ENCODE measurements at regions not wholly inside any gene's neighbourhood (a gene's known extent, or its start where the extent isn't known, plus 50 kb on each side); places are given as distances from the start of the nearest gene placed in this dataset.

DNA sequence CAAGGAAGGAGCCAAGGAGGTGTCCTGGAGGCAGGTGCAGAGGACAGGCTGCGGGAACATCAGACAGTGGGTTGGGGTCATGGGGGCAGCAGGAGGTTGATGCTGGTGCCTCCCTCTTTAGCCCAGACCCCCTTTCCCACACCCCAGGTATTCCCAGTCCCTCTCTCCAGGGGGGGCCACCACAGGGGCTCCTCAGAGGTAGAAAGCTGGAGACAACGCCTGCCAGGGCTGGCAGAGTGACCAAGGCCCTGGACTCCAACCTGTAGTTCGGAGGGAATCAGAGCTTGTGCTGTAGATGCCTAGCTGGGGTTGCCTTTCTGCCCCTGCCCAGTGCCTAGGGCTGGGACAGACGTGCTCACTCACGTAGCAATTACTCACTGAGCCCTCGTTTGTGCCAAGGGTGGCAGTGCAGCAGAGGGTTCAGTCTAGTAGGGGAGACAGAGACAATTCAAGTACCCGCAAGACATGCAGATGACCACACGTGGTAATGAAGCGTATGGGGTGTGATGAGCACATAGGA, 148.2 kb downstream of the PTPRU start:
- H3K27me3 ChIP-seq (replicated peaks; ENCODE audit: control insufficient read depth, insufficient read depth, low read length, poor library complexity, severe bottlenecking), result peaks cover 4% of the 10 kb centered on the region
- H3K27ac ChIP-seq (ENCODE audit: insufficient read depth, low read length, poor library complexity, severe bottlenecking), result no peak overlapping the region
- H3K4me1 ChIP-seq (ENCODE audit: control insufficient read depth, insufficient read depth, low read length, poor library complexity, severe bottlenecking), result no peaks in the 10 kb centered on the region
- no peaks in the 10 kb centered on the region for H3K36me3 ChIP-seq (ENCODE audit: control insufficient read depth, insufficient read depth, low read length)
- no peaks in the 10 kb centered on the region for H3K9me3 ChIP-seq (ENCODE audit: control insufficient read depth, low read length)
- H3K4me3 ChIP-seq (ENCODE audit: insufficient read depth, low read depth, low read length, poor library complexity, severe bottlenecking), result no peak overlapping the region
- DNase-seq, result no peak

DNA sequence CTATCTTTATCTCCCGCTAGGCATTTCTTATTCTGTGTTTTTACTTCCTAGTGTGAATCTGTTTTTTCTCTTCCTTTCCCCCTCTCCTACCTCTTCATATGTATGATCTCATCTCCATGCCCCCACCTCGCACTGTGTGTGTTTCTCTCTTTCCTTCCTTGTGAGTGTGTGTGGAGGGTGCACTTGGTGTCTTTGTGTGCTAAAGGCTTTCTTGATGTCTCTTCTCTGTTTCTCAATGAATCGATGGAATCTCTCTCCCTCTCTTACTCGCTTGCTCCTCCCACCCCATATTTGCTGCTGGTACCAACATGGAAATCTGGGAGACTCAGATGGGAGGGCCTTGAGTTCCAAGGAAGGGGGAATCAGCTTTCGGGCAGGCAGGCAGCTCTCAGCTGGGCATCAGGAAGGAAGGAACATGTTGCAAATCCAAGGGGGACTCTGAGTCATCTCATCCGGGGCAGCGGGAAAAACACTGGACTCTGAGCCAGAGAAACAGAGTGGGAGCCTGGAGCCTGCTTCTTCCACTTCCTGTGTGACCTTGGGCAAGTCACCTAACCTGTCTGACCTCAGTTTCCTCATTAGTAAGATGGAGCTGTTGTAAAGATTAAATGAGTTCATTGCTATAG, 147.5 kb downstream of the PTPRU start:
- H3K4me3 ChIP-seq (ENCODE audit: insufficient read depth, low read depth, low read length, poor library complexity, severe bottlenecking), result no peak overlapping the region
- H3K27ac ChIP-seq (ENCODE audit: insufficient read depth, low read length, poor library complexity, severe bottlenecking), result no peak overlapping the region
- H3K4me1 ChIP-seq (ENCODE audit: control insufficient read depth, insufficient read depth, low read length, poor library complexity, severe bottlenecking), result no peaks in the 10 kb centered on the region
- DNase-seq, result no peak
- no peaks in the 10 kb centered on the region for H3K9me3 ChIP-seq (ENCODE audit: control insufficient read depth, low read length)
- no peaks in the 10 kb centered on the region for H3K36me3 ChIP-seq (ENCODE audit: control insufficient read depth, insufficient read depth, low read length)
- peaks cover 4% of the 10 kb centered on the region for H3K27me3 ChIP-seq (replicated peaks; ENCODE audit: control insufficient read depth, insufficient read depth, low read length, poor library complexity, severe bottlenecking)

DNA sequence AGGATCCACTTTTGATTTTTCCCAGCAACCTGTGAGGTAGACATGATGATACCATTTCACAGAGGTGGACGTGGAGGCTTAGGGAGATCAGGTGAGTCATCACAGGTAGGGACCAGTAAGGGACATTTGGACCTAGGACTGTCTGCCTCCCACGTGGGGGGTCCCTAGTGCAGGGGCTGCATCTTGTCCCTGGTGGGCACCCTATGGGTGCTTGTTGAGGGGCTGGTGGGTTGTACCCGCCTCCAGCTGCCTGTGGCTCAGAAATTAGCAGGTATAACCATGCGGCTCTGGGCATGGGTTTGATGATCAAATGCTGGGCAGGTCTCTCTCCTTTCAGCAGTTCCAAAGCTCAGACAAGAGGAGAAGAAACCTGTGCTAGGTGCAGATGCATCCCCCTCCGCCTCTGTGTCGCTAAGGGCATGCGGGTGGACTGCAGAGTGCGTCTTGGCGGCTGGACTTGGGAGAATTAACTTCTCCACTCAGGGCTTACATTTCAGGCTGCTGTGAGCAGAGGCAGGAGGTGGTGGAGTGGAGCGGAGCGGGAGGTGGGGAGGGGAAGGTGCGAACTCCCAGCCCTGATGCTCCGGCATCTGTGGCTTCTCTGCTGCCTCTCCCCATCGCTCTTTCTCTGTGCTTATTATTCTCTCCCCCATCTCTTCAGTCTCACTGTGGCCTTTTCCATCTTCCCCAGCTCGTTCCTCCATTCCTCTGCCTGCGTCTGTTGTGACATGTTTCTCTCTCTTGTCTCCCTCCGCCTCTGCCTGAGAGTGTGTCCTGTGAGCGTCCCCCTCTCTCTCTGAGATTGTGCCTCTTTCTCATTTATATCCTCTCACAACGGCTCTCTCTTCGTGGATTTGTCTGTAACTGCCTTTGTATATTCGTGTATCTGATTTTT, 146.8 kb downstream of the PTPRU start:
- Histone ChIP-seq H3K27ac (ENCODE audit: insufficient read depth, low read length, poor library complexity, severe bottlenecking) (no peak overlapping the region), H3K4me1 (ENCODE audit: control insufficient read depth, insufficient read depth, low read length, poor library complexity, severe bottlenecking) (no peaks in the 10 kb centered on the region), H3K27me3 (replicated peaks; ENCODE audit: control insufficient read depth, insufficient read depth, low read length, poor library complexity, severe bottlenecking) (peaks cover 4% of the 10 kb centered on the region), H3K36me3 (ENCODE audit: control insufficient read depth, insufficient read depth, low read length) (no peaks in the 10 kb centered on the region), H3K4me3 (ENCODE audit: insufficient read depth, low read depth, low read length, poor library complexity, severe bottlenecking) (no peak overlapping the region), H3K9me3 (ENCODE audit: control insufficient read depth, low read length) (no peaks in the 10 kb centered on the region)
- DNase-seq, result no peak

DNA sequence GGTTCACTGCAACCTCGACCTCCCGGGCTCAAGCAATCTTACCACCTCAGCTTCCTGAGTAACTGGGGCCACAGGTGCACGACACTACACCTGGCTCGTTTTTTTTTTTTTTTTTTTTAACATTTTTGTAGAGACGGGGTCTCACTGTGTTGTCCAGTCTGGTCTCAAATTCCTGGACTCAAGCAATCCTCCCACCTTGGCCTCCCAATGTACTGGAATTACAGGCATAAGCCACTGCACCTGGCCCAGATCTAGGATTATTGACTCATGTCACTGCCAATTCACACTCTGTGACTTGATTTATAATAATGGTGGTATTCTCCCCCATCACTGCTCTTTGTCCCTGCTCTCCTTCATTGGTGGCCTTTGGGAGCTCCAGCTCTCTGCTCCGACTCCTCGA, 145.1 kb downstream of the PTPRU start:
- Histone ChIP-seq H3K9me3 (ENCODE audit: control insufficient read depth, low read length) (no peaks in the 10 kb centered on the region), H3K4me3 (ENCODE audit: insufficient read depth, low read depth, low read length, poor library complexity, severe bottlenecking) (no peak overlapping the region), H3K4me1 (ENCODE audit: control insufficient read depth, insufficient read depth, low read length, poor library complexity, severe bottlenecking) (no peaks in the 10 kb centered on the region), H3K27me3 (replicated peaks; ENCODE audit: control insufficient read depth, insufficient read depth, low read length, poor library complexity, severe bottlenecking) (no peaks in the 10 kb centered on the region), H3K36me3 (ENCODE audit: control insufficient read depth, insufficient read depth, low read length) (no peaks in the 10 kb centered on the region), H3K27ac (ENCODE audit: insufficient read depth, low read length, poor library complexity, severe bottlenecking) (no peak overlapping the region)
- DNase-seq, result no peak

DNA sequence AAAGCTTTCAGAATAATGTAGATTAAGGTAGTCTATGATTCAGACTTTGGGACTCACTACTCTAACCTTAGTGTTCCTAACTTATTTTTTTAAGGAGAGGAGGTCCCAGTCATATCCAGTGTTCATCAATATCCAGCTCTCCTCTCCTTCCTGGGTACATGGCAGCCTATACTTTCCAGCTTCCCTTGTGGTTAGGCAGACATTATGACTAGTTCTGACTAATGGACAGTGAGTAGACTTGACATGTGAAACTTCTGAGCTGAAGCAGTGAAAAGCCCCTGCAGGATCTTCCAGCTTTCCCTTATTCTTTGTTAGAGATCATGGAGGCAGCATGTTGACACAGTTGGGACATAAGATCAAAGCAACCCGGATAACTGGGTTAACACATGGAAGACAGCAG, 144.2 kb downstream of the PTPRU start:
- Histone ChIP-seq H3K9me3 (ENCODE audit: control insufficient read depth, low read length) (no peaks in the 10 kb centered on the region), H3K36me3 (ENCODE audit: control insufficient read depth, insufficient read depth, low read length) (no peaks in the 10 kb centered on the region), H3K4me3 (ENCODE audit: insufficient read depth, low read depth, low read length, poor library complexity, severe bottlenecking) (no peak overlapping the region), H3K27ac (ENCODE audit: insufficient read depth, low read length, poor library complexity, severe bottlenecking) (no peak overlapping the region), H3K4me1 (ENCODE audit: control insufficient read depth, insufficient read depth, low read length, poor library complexity, severe bottlenecking) (no peaks in the 10 kb centered on the region), H3K27me3 (replicated peaks; ENCODE audit: control insufficient read depth, insufficient read depth, low read length, poor library complexity, severe bottlenecking) (no peaks in the 10 kb centered on the region)
- no peak for DNase-seq

DNA sequence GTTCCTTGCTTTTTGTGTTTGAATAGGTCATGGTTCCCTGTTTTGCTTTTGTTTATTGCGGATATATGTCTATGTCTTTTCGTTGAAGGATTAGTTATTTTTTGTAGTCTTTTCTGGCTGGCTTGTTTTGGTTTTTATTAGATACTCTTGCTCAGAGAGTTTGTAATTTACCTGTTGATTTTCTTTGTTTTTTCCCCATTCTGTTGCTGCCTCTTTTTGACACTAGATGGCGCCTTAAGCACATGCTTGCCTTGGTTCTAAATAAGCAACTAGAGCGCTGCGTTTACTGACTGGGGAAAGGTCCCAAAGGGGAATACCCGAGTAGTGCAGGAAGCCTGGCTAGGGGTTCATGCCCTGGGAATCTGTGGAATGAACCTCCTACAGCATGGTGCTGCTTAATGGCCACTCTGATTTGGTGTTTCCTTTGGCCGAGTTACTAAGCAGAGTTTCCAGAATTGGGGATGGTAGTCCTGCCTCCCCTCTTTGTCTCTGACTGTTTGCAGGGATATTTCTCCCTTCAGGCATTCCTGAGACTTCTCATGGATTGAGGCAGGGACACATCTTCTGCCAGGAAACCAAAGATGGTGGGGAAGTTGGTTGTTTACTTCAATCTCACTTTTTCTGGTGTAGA, 143.2 kb downstream of the PTPRU start:
- H3K27ac ChIP-seq (ENCODE audit: insufficient read depth, low read length, poor library complexity, severe bottlenecking), result no peak overlapping the region
- H3K4me1 ChIP-seq (ENCODE audit: control insufficient read depth, insufficient read depth, low read length, poor library complexity, severe bottlenecking), result no peaks in the 10 kb centered on the region
- H3K9me3 ChIP-seq (ENCODE audit: control insufficient read depth, low read length), result no peaks in the 10 kb centered on the region
- H3K4me3 ChIP-seq (ENCODE audit: insufficient read depth, low read depth, low read length, poor library complexity, severe bottlenecking), result no peak overlapping the region
- no peaks in the 10 kb centered on the region for H3K36me3 ChIP-seq (ENCODE audit: control insufficient read depth, insufficient read depth, low read length)
- no peak for DNase-seq
- no peaks in the 10 kb centered on the region for H3K27me3 ChIP-seq (replicated peaks; ENCODE audit: control insufficient read depth, insufficient read depth, low read length, poor library complexity, severe bottlenecking)
